ENCODE measurements at regions not wholly inside any gene's neighbourhood (a gene's known extent, or its start where the extent isn't known, plus 50 kb on each side); places are given as distances from the start of the nearest gene placed in this dataset.

DNA sequence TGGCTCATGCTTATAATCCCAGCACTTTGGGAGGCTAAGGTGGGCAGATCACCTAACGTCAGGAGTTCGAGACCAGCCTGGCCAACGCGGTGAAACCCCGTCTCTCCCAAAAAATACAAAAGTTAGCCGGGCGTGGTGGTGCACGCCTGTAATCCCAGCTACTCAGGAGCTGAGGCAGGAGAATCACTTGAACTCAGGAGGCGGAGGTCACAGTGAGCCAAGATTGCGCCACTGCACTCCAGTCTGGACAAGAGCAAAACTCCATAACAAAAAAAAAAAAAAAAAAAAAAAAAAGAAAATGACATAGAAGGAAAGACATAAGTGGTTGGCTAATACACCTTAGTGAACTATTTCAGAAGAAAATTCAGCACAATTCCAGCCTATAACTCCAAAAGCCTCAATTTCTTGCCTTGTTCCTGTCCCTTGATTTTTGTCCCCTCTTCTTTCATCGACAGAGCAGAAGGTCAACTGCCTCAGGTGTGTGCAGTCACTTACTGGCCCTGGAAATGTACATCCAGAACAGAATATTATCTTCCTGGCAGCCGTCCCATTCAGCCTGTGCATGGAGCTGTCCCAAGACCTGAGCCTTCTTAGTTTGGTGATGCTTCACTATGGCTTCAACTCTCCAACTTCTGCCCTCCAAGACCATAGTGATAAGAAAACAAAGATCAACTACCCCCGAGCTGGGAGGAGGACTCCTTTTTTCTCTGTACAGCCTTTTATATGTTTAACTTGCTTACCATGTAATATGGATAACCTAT, 117.6 kb downstream of the LY86 start:
- Histone ChIP-seq H3K27me3 (ENCODE audit: insufficient read depth) (no peaks in the 10 kb centered on the region), H3K9me2 (ENCODE audit: insufficient read depth) (peaks cover 6% of the 10 kb centered on the region; the same call in 1 of the 2 replicates), H3K27ac (ENCODE audit: low read depth) (no peak overlapping the region), H3K36me3 (ENCODE audit: insufficient read depth) (no peaks in the 10 kb centered on the region), H3K79me2 (replicated peaks; ENCODE audit: insufficient read depth) (no peaks in the 10 kb centered on the region), H3K4me2 (no peak overlapping the region), H4K20me1 (replicated peaks; ENCODE audit: insufficient read depth) (no peaks in the 10 kb centered on the region), H2AFZ (no peak overlapping the region), H3F3A (replicated peaks; ENCODE audit: low read depth) (no peaks in the 10 kb centered on the region), H3K4me3 (no peak overlapping the region), H3K4me1 (ENCODE audit: insufficient read depth) (no peaks in the 10 kb centered on the region)
- Mint-ChIP-seq H3K27me3 (ENCODE audit: insufficient read depth, low read depth, poor library complexity) (peaks cover 7% of the 10 kb centered on the region), H3K27ac (no peak overlapping the region), H3K4me3 (no peak overlapping the region), H3K36me3 (ENCODE audit: low read depth) (no peaks in the 10 kb centered on the region), H3K9me3 (no peaks in the 10 kb centered on the region), H3K4me1 (no peaks in the 10 kb centered on the region; the same call in 2 of the 3 replicates)
- DNase-seq (ENCODE audit: low spot score) = no peak
- ATAC-seq = no peak
- TF ChIP-seq CREB1 (CRISPR knock-in tag; IDR thresholded peaks at IDR 0.05; ENCODE audit: low read depth) = no peak
- no peak for TF ChIP-seq STAT1 (IDR thresholded peaks at IDR 0.05; ENCODE audit: unreplicated experiment)
- TF ChIP-seq ZNF462 (CRISPR knock-in tag; IDR thresholded peaks at IDR 0.05) = no peak
- TF ChIP-seq POLR2AphosphoS5 (IDR thresholded peaks at IDR 0.05; ENCODE audit: low read depth) = no peak
- TF ChIP-seq, protein P1, sequence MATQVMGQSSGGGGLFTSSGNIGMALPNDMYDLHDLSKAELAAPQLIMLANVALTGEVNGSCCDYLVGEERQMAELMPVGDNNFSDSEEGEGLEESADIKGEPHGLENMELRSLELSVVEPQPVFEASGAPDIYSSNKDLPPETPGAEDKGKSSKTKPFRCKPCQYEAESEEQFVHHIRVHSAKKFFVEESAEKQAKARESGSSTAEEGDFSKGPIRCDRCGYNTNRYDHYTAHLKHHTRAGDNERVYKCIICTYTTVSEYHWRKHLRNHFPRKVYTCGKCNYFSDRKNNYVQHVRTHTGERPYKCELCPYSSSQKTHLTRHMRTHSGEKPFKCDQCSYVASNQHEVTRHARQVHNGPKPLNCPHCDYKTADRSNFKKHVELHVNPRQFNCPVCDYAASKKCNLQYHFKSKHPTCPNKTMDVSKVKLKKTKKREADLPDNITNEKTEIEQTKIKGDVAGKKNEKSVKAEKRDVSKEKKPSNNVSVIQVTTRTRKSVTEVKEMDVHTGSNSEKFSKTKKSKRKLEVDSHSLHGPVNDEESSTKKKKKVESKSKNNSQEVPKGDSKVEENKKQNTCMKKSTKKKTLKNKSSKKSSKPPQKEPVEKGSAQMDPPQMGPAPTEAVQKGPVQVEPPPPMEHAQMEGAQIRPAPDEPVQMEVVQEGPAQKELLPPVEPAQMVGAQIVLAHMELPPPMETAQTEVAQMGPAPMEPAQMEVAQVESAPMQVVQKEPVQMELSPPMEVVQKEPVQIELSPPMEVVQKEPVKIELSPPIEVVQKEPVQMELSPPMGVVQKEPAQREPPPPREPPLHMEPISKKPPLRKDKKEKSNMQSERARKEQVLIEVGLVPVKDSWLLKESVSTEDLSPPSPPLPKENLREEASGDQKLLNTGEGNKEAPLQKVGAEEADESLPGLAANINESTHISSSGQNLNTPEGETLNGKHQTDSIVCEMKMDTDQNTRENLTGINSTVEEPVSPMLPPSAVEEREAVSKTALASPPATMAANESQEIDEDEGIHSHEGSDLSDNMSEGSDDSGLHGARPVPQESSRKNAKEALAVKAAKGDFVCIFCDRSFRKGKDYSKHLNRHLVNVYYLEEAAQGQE (IDR thresholded peaks at IDR 0.05; ENCODE audit: unreplicated experiment) = no peak
- no peak for TF ChIP-seq EZH2phosphoT487 (IDR thresholded peaks at IDR 0.05; ENCODE audit: unreplicated experiment)
- no peak for TF ChIP-seq NANOG (IDR thresholded peaks at IDR 0.05; ENCODE audit: borderline replicate concordance)
- TF ChIP-seq ETS1 (IDR thresholded peaks at IDR 0.05) = no peak
- TF ChIP-seq ZNF331 (CRISPR knock-in tag; IDR thresholded peaks at IDR 0.05; ENCODE audit: low read depth) = no peak
- TF ChIP-seq, protein P2, sequence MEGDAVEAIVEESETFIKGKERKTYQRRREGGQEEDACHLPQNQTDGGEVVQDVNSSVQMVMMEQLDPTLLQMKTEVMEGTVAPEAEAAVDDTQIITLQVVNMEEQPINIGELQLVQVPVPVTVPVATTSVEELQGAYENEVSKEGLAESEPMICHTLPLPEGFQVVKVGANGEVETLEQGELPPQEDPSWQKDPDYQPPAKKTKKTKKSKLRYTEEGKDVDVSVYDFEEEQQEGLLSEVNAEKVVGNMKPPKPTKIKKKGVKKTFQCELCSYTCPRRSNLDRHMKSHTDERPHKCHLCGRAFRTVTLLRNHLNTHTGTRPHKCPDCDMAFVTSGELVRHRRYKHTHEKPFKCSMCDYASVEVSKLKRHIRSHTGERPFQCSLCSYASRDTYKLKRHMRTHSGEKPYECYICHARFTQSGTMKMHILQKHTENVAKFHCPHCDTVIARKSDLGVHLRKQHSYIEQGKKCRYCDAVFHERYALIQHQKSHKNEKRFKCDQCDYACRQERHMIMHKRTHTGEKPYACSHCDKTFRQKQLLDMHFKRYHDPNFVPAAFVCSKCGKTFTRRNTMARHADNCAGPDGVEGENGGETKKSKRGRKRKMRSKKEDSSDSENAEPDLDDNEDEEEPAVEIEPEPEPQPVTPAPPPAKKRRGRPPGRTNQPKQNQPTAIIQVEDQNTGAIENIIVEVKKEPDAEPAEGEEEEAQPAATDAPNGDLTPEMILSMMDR (conservative IDR thresholded peaks at IDR 0.05; ENCODE audit: low read depth in 2 of 2) = no peak
- TF ChIP-seq JUNB (IDR thresholded peaks at IDR 0.05; ENCODE audit: unreplicated experiment) = no peak
- TF ChIP-seq EZH2 (IDR thresholded peaks at IDR 0.05; ENCODE audit: low read depth, unreplicated experiment) = no peak
- no peak for TF ChIP-seq ZNF114 (CRISPR knock-in tag; IDR thresholded peaks at IDR 0.05)
